Right lung (tissue), 2 donors: ENCODE measurements at regions not wholly inside any gene's neighbourhood (a gene's known extent, or its start where the extent isn't known, plus 50 kb on each side); places are given as distances from the start of the nearest gene placed in this dataset.

Experiments
- DNase-seq, 2 donors: peaks; one replicate each; pipeline ENCODE4 v3.0.0-alpha.2; 2013

- no peak for DNase-seq
Measured at GRCh38 chr12:126189856-126190255, 1124.6 kb downstream of the AACS start.

- no peak for DNase-seq
Measured at GRCh38 chr12:126191031-126191891, 1126.0 kb downstream of the AACS start.

DNA sequence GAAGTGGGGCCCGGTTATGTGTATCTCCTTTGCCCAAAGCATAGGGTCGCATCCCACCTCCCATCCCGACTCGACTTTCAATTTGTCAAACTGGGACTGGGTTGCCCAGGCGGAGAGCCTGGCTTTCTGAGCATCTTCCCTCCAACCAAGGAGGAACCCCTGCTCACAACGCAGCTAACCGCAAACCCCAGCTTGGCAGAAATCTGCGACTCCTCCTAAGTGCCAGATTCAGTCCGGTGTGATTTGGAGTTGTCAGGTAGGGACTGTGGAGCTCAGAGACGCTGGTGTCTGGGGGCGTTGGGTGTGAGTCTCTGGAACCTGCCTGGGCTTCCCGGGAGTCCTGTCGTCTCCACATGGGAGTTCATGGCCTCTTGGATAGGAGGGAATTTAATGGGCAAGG lies 1126.7 kb downstream of the AACS start:
- no peak for DNase-seq

GRCh38 chr12:126193190-126193589 lies 1128.0 kb downstream of the AACS start:
- DNase-seq = no peak

DNA sequence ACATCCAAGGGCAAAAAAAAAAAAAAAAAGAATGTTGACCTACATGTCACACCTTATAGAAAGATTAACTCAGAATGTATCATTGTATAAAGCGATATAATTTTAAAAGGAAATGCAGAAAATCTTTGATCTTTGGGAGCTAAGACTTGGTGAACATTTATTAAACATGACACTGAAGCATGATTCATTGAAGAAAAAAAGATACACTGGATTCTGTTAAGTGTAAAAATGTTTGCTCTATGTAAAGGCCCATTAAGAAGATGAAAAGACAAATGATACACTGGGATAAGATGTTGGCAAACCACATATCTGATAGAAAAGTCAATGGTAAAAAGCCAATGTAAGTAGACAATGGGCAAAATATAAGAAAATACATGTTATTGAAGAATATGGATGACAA lies 1131.0 kb downstream of the AACS start:
- DNase-seq = no peak

DNA sequence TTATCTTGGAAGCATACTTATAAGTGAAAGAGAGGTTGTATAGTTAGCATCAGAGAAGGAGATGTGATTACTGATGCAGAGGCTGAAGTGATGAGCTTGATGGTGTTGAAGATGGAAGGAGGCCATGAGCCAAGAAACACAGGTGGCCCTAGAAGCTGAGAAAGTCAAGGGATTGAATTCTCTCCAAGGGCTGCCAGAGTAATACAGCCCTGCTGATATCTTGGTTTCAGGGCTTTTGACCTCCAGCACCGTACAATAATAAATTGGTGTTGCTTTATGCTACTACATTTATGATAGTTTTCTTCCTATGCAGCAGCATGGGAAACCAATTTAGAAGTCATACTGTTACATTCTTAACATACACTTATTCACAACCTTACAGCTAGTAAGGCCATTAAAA lies 1133.3 kb downstream of the AACS start:
- DNase-seq = no peak

- DNase-seq = no peak
Measured at GRCh38 chr12:126198966-126199692, 1133.9 kb downstream of the AACS start.

GRCh38 chr12:126201981-126202537 lies 1136.8 kb downstream of the AACS start:
- DNase-seq = no peak

DNA sequence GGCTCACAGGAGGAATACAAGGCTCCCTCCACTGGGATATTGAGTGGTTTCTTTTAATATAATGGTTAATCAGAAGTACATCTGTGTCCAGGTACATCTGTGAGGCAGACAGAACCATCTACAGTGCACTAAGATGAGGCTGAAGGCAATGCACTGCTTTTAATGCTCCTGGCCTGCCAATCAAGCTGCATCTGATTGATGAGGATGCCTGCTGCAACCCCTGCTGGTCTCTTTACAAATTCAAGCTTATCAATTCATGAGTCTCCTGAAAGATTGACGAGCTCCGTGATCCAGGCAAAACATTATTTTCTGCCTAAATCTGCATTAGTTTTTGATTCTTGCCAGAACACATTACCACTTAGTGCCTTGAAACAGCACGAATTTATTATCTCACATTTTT lies 1139.1 kb downstream of the AACS start:
- DNase-seq = no peak

GRCh38 chr12:126210026-126210425 lies 1144.8 kb downstream of the AACS start:
- DNase-seq = no peak

GRCh38 chr12:126210448-126210847 lies 1145.2 kb downstream of the AACS start:
- DNase-seq = no peak

DNA sequence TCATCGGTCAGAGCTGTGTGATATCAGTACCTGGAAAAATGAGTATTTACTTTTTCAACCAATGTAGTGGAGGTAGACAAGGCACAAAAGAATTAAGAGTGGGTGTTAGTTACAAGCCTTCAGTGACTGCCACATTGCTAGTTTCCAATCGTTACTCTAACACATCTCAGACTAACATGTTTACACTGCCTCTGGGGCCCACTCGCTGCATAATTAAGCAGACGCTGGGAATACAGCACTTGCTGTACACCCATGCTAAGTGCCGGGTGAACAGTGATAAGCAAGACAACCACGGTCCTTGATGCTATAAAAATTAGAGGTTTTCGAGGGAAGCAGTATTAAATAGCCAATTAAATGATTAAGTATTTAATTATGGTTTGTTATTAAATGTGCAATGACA lies 1147.6 kb downstream of the AACS start:
- no peak for DNase-seq

GRCh38 chr12:126218697-126219096 lies 1153.5 kb downstream of the AACS start:
- DNase-seq = no peak

DNA sequence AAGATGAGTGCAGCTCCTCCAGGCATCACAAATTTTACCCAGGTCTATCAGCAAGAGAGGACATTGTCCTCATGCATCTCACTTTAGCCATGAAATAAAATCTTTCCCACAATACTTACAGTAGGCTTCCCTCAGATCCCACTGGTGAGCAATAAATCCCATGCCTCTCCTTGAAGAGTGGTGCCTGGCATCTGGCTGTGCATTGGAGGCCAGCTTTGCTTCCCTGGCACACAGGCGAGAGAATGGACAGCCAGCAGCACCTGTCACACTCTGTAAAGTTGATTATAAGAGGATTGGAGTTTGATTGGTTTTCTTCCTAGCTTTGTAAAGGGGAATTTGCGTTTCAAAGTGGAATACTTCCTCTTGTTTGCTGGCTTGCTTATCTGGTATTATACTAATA lies 1153.9 kb downstream of the AACS start:
- no peak for DNase-seq

DNA sequence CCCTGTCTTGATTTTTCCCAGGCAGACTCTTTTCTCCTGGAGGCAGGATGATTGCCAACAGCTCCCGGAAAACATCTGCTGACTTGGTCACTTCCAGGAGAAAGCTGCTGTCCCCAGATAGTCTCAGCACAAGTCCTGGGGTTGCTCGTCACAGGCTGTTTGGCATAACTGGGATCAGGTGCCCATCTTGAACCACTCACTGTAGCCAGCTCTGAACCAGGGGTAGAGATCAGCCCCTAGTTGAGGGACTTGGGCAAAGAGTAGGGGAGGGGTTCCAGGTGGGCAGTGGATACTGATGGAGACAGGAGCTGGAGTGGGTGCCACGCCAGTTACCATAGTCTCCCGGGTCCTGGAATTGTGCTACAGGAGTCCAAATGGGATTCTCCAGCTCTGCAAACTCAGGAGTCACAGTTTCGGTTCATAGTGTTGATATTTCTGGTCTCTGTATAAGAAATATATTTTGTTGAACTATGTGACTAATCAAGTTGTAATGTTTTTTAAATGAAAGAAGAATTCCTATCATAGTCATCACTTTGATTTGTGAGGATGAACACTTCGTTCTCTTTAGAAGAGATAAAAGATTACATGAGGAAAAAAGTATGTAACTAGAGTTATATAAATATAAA lies 1154.5 kb downstream of the AACS start:
- DNase-seq = no peak

DNA sequence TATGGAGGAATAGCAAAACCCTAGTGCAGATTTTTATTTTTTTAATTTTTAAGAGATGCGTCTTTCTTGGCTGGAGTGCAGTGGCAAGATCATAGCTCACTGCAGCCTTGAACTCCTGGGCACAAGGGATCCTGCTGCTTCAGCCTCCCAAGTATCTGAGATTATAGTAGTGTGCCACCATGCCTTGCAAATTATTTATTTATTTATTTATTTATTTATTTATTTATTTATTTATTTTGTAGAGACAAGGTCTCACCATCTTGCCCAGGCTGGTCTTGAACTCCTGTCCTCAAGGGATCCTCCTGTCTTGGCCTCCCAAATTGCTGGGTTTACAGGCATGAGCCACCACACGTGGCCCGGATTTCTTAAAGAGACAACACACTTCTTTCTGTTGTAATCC lies 1158.8 kb downstream of the AACS start:
- DNase-seq = no peak

GRCh38 chr12:126228936-126229335 lies 1163.7 kb downstream of the AACS start:
- no peak for DNase-seq

- DNase-seq = no peak
Measured at GRCh38 chr12:126232711-126233110, 1167.5 kb downstream of the AACS start.

DNA sequence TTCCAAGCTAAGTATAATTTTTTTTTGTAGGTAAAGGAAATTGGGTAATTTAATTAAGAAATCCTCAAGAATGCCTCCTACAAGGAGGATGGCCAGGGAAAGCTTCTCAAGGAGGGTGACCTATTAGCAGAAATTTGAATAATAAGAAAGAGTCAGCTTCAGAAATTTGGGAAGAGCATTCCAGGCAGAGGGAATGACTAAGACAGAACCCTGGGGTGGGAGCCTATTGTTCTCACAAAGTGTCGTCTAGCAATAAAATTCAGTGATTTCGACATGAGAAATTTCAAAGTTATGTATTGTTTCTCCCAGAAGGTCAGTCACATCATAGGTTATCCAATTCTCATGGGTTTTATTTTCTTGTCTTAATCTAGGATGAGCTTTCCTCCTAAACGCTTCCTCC lies 1168.4 kb downstream of the AACS start:
- DNase-seq = no peak

GRCh38 chr12:126243814-126244440 lies 1178.7 kb downstream of the AACS start:
- no peak for DNase-seq

DNA sequence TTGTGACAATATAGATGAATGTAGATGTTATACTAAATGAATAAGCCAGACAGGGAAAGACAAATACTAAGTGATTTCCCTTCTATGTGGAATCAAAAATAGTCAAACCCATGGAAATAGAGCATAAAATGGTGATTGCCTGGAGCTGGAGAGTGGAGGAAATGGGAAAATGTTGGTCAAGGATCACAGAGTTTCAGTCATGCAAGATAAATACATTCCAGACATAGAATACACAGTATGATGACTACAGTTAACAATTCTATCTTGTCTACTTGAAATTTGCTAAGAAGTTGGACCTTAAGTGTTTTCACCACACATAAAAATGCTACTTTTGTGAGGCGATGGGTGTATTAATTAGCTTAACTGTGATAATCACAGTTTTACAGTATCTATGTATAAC lies 1182.7 kb downstream of the AACS start:
- no peak for DNase-seq

DNA sequence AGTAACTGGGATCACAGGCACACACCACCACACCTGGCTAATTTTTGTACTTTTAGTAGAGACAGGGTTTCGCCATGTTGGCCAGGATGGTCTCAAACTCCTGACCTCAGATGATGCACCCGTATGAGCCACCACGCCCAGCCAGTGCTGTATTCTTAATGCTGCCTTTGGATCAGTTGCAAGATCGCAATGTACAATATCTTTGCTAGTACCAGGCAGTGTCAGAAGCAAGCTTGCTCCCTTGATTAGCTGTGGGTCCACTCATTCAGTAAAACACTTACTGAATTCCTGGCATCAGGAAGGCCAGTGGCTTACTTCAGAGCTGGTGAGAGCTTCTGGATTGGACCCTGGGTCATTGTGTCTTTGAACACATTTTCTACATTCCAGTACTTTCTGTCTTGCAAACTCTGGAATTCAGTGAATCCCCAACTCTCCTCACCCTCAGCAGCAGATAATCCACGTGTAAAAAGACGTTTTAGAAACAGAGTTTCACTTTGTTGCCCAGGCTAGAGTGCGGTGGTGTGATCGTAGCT lies 1183.7 kb downstream of the AACS start:
- DNase-seq = no peak
